Panc1 (cell line): ENCODE measurements at regions not wholly inside any gene's neighbourhood (a gene's known extent, or its start where the extent isn't known, plus 50 kb on each side); places are given as distances from the start of the nearest gene placed in this dataset.

ENCODE experiments used
- POLR2AphosphoS5 ChIP-seq: IDR thresholded peaks from 2 replicates; pipeline ENCODE4 v1.6.1; 2012; ENCODE audit warnings: mild to moderate bottlenecking, low read depth, low read length, moderate library complexity
- SIN3A ChIP-seq: IDR thresholded peaks from 2 replicates; pipeline ENCODE4 v1.6.1; 2012; ENCODE audit warnings: low read depth, mild to moderate bottlenecking, low read length, moderate library complexity, borderline replicate concordance; ENCODE audit not compliant: insufficient read depth
- TCF7L2 ChIP-seq: IDR thresholded peaks from 2 replicates; pipeline ENCODE4 v1.6.1; 2011; ENCODE audit warnings: mild to moderate bottlenecking, low read depth, low read length, inconsistent platforms
- TF ChIP-seq, protein P1 (sequence below): fragments of 450-650 bp; IDR thresholded peaks from 2 replicates; pipeline ENCODE4 v1.5.1; 2017; ENCODE audit warnings: mild to moderate bottlenecking
- TF ChIP-seq, protein P2 (sequence below), 2 experiments: IDR thresholded peaks; 2 replicates each; pipeline ENCODE4 v1.6.1; 2011 to 2012; ENCODE audit warnings: low read depth in 2 of 2, control low read depth in 1 of 2, low read length in 1 of 2, mild to moderate bottlenecking in 1 of 2, moderate library complexity in 1 of 2; ENCODE audit not compliant: insufficient read depth in 1 of 2

DNA sequence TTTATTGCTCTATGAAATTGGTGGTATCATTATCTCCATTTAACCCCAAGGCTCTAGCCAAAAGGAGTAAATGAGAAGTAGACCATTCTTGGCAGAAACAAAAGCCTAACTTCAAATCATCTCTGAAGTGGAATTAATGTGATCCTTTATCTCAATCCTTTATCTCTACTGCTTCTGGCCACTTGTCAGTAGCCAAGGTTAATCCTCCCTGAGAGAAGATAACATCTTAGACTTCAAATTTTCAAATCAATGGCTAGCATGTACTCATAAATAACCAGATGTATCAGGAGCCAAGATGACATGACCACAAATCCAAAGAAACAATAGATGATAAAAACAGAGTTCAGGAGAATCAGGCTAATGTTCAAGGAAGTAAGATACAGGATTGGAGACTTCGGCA is 123.1 kb upstream of the RASSF8 start:
- TF ChIP-seq TCF7L2 (no peak), SIN3A (no peak), POLR2AphosphoS5 (no peak)
- TF ChIP-seq, protein P1, sequence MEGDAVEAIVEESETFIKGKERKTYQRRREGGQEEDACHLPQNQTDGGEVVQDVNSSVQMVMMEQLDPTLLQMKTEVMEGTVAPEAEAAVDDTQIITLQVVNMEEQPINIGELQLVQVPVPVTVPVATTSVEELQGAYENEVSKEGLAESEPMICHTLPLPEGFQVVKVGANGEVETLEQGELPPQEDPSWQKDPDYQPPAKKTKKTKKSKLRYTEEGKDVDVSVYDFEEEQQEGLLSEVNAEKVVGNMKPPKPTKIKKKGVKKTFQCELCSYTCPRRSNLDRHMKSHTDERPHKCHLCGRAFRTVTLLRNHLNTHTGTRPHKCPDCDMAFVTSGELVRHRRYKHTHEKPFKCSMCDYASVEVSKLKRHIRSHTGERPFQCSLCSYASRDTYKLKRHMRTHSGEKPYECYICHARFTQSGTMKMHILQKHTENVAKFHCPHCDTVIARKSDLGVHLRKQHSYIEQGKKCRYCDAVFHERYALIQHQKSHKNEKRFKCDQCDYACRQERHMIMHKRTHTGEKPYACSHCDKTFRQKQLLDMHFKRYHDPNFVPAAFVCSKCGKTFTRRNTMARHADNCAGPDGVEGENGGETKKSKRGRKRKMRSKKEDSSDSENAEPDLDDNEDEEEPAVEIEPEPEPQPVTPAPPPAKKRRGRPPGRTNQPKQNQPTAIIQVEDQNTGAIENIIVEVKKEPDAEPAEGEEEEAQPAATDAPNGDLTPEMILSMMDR = no peak
- TF ChIP-seq, protein P2, sequence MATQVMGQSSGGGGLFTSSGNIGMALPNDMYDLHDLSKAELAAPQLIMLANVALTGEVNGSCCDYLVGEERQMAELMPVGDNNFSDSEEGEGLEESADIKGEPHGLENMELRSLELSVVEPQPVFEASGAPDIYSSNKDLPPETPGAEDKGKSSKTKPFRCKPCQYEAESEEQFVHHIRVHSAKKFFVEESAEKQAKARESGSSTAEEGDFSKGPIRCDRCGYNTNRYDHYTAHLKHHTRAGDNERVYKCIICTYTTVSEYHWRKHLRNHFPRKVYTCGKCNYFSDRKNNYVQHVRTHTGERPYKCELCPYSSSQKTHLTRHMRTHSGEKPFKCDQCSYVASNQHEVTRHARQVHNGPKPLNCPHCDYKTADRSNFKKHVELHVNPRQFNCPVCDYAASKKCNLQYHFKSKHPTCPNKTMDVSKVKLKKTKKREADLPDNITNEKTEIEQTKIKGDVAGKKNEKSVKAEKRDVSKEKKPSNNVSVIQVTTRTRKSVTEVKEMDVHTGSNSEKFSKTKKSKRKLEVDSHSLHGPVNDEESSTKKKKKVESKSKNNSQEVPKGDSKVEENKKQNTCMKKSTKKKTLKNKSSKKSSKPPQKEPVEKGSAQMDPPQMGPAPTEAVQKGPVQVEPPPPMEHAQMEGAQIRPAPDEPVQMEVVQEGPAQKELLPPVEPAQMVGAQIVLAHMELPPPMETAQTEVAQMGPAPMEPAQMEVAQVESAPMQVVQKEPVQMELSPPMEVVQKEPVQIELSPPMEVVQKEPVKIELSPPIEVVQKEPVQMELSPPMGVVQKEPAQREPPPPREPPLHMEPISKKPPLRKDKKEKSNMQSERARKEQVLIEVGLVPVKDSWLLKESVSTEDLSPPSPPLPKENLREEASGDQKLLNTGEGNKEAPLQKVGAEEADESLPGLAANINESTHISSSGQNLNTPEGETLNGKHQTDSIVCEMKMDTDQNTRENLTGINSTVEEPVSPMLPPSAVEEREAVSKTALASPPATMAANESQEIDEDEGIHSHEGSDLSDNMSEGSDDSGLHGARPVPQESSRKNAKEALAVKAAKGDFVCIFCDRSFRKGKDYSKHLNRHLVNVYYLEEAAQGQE (IDR thresholded peaks at IDR 0.05; ENCODE audit: insufficient read depth in 1 of 2, low read depth in 2 of 2, low read length in 1 of 2) = no peak
